ENCODE measurements at regions not wholly inside any gene's neighbourhood (a gene's known extent, or its start where the extent isn't known, plus 50 kb on each side); places are given as distances from the start of the nearest gene placed in this dataset.

- H3K9me3 ChIP-seq (ENCODE audit: control insufficient read depth, low read length, poor library complexity, severe bottlenecking), result no peaks in the 10 kb centered on the region
- peaks cover 11% of the 10 kb centered on the region for H3K27me3 Mint-ChIP-seq
- H3K4me3 Mint-ChIP-seq, result no peak overlapping the region
- ATAC-seq (no peak), DNase-seq (no peak)
- H3K4me1 Mint-ChIP-seq, result no peaks in the 10 kb centered on the region
- H3K27ac Mint-ChIP-seq, result no peak overlapping the region
- H3K36me3 Mint-ChIP-seq (ENCODE audit: low read depth), result no peaks in the 10 kb centered on the region
These were observed 287.5 kb downstream of the LRFN2 start for GRCh38 chr6:40299681-40300080.

- peaks cover 19% of the 10 kb centered on the region for H3K27me3 Mint-ChIP-seq
- no peak for DNase-seq
- no peaks in the 10 kb centered on the region for H3K9me3 ChIP-seq (ENCODE audit: control insufficient read depth, low read length, poor library complexity, severe bottlenecking)
- H3K27ac Mint-ChIP-seq, result no peak overlapping the region
- H3K4me3 Mint-ChIP-seq, result no peak overlapping the region
- ATAC-seq, result no peak
- H3K4me1 Mint-ChIP-seq, result no peaks in the 10 kb centered on the region
- H3K36me3 Mint-ChIP-seq (ENCODE audit: low read depth), result no peaks in the 10 kb centered on the region
These were observed 289.0 kb downstream of the LRFN2 start for GRCh38 chr6:40298207-40298606.

- Mint-ChIP-seq H3K27me3 (peaks cover 44% of the 10 kb centered on the region), H3K27ac (no peak overlapping the region), H3K4me3 (no peak overlapping the region), H3K36me3 (ENCODE audit: low read depth) (no peaks in the 10 kb centered on the region), H3K4me1 (no peaks in the 10 kb centered on the region)
- no peak for ATAC-seq
- H3K9me3 ChIP-seq (ENCODE audit: control insufficient read depth, low read length, poor library complexity, severe bottlenecking), result no peaks in the 10 kb centered on the region
- no peak for DNase-seq
These were observed 291.8 kb downstream of the LRFN2 start for GRCh38 chr6:40295251-40295950.

GRCh38 chr6:40293460-40294185 lies 293.5 kb downstream of the LRFN2 start:
- no peak for DNase-seq
- H3K9me3 ChIP-seq (ENCODE audit: control insufficient read depth, low read length, poor library complexity, severe bottlenecking), result no peaks in the 10 kb centered on the region
- Mint-ChIP-seq H3K4me1 (no peaks in the 10 kb centered on the region), H3K36me3 (ENCODE audit: low read depth) (no peaks in the 10 kb centered on the region), H3K4me3 (no peak overlapping the region), H3K27ac (no peak overlapping the region), H3K27me3 (peaks cover 51% of the 10 kb centered on the region)
- no peak for ATAC-seq

- Mint-ChIP-seq H3K27me3 (peaks cover 53% of the 10 kb centered on the region), H3K4me1 (no peaks in the 10 kb centered on the region), H3K4me3 (no peak overlapping the region), H3K27ac (no peak overlapping the region), H3K36me3 (ENCODE audit: low read depth) (no peaks in the 10 kb centered on the region)
- no peaks in the 10 kb centered on the region for H3K9me3 ChIP-seq (ENCODE audit: control insufficient read depth, low read length, poor library complexity, severe bottlenecking)
- ATAC-seq, result no peak
- no peak for DNase-seq
These were observed 294.1 kb downstream of the LRFN2 start for GRCh38 chr6:40293060-40293459.

GRCh38 chr6:40290816-40291215 lies 296.3 kb downstream of the LRFN2 start:
- ATAC-seq, result no peak

GRCh38 chr6:40288919-40289318 lies 298.2 kb downstream of the LRFN2 start:
- peaks cover 86% of the 10 kb centered on the region for H3K27me3 Mint-ChIP-seq
- H3K4me1 Mint-ChIP-seq, result peaks cover 4% of the 10 kb centered on the region
- no peaks in the 10 kb centered on the region for H3K36me3 Mint-ChIP-seq (ENCODE audit: low read depth)

More at GRCh38 chr6:40290816-40291215, 296.3 kb downstream of the LRFN2 start:
- Mint-ChIP-seq H3K36me3 (ENCODE audit: low read depth) (no peaks in the 10 kb centered on the region), H3K4me3 (no peak overlapping the region), H3K4me1 (peaks cover 4% of the 10 kb centered on the region), H3K27me3 (peaks cover 70% of the 10 kb centered on the region), H3K27ac (no peak overlapping the region)
- no peaks in the 10 kb centered on the region for H3K9me3 ChIP-seq (ENCODE audit: control insufficient read depth, low read length, poor library complexity, severe bottlenecking)
- no peak for DNase-seq

GRCh38 chr6:40287296-40287850 lies 299.8 kb downstream of the LRFN2 start:
- H3K36me3 Mint-ChIP-seq (ENCODE audit: low read depth), result no peaks in the 10 kb centered on the region
- H3K27ac Mint-ChIP-seq, result no peak overlapping the region
- peaks cover 84% of the 10 kb centered on the region for H3K27me3 Mint-ChIP-seq
- no peak for ATAC-seq
- no peak overlapping the region for H3K4me3 Mint-ChIP-seq
- peaks cover 4% of the 10 kb centered on the region for H3K4me1 Mint-ChIP-seq
- H3K9me3 ChIP-seq (ENCODE audit: control insufficient read depth, low read length, poor library complexity, severe bottlenecking), result no peaks in the 10 kb centered on the region
- DNase-seq, result no peak

More at GRCh38 chr6:40288919-40289318, 298.2 kb downstream of the LRFN2 start:
- ATAC-seq (no peak), DNase-seq (no peak)
- H3K9me3 ChIP-seq (ENCODE audit: control insufficient read depth, low read length, poor library complexity, severe bottlenecking), result no peaks in the 10 kb centered on the region
- no peak overlapping the region for H3K27ac Mint-ChIP-seq
- H3K4me3 Mint-ChIP-seq, result no peak overlapping the region

GRCh38 chr6:40286721-40287120 lies 300.4 kb downstream of the LRFN2 start:
- Mint-ChIP-seq H3K36me3 (ENCODE audit: low read depth) (no peaks in the 10 kb centered on the region), H3K4me1 (peaks cover 4% of the 10 kb centered on the region), H3K4me3 (no peak overlapping the region), H3K27me3 (peaks cover 77% of the 10 kb centered on the region), H3K27ac (peak overlapping the region; percentile 39)
- H3K9me3 ChIP-seq (ENCODE audit: control insufficient read depth, low read length, poor library complexity, severe bottlenecking), result no peaks in the 10 kb centered on the region
- ATAC-seq (no peak), DNase-seq (no peak)

- Mint-ChIP-seq H3K27me3 (peaks cover 73% of the 10 kb centered on the region), H3K4me3 (no peak overlapping the region), H3K27ac (peak overlapping the region; percentile 39), H3K4me1 (peaks cover 4% of the 10 kb centered on the region), H3K36me3 (ENCODE audit: low read depth) (no peaks in the 10 kb centered on the region)
- no peak for ATAC-seq
- no peak for DNase-seq
- H3K9me3 ChIP-seq (ENCODE audit: control insufficient read depth, low read length, poor library complexity, severe bottlenecking), result no peaks in the 10 kb centered on the region
These were observed 301.2 kb downstream of the LRFN2 start for GRCh38 chr6:40285996-40286395.

GRCh38 chr6:40285535-40285934 lies 301.6 kb downstream of the LRFN2 start:
- DNase-seq (no peak), ATAC-seq (no peak)
- Mint-ChIP-seq H3K4me1 (peaks cover 4% of the 10 kb centered on the region), H3K36me3 (ENCODE audit: low read depth) (no peaks in the 10 kb centered on the region), H3K27ac (no peak overlapping the region), H3K27me3 (peaks cover 68% of the 10 kb centered on the region), H3K4me3 (no peak overlapping the region)
- H3K9me3 ChIP-seq (ENCODE audit: control insufficient read depth, low read length, poor library complexity, severe bottlenecking), result no peaks in the 10 kb centered on the region

GRCh38 chr6:40282986-40283385 lies 304.2 kb downstream of the LRFN2 start:
- peaks cover 4% of the 10 kb centered on the region for H3K4me1 Mint-ChIP-seq
- H3K36me3 Mint-ChIP-seq (ENCODE audit: low read depth), result no peaks in the 10 kb centered on the region
- no peak for DNase-seq
- H3K9me3 ChIP-seq (ENCODE audit: control insufficient read depth, low read length, poor library complexity, severe bottlenecking), result no peaks in the 10 kb centered on the region
- H3K27me3 Mint-ChIP-seq, result peaks cover 54% of the 10 kb centered on the region
- no peak for ATAC-seq
- no peak overlapping the region for H3K27ac Mint-ChIP-seq
- no peak overlapping the region for H3K4me3 Mint-ChIP-seq

GRCh38 chr6:40281402-40281801 lies 305.8 kb downstream of the LRFN2 start:
- DNase-seq, result no peak
- Mint-ChIP-seq H3K4me1 (peaks cover 4% of the 10 kb centered on the region), H3K27me3 (peaks cover 43% of the 10 kb centered on the region), H3K27ac (no peak overlapping the region), H3K4me3 (no peak overlapping the region), H3K36me3 (ENCODE audit: low read depth) (no peaks in the 10 kb centered on the region)
- no peaks in the 10 kb centered on the region for H3K9me3 ChIP-seq (ENCODE audit: control insufficient read depth, low read length, poor library complexity, severe bottlenecking)
- no peak for ATAC-seq

All from T-helper 17 cell (primary cell).